GM12874 (cell line): ENCODE measurements at regions not wholly inside any gene's neighbourhood (a gene's known extent, or its start where the extent isn't known, plus 50 kb on each side); places are given as distances from the start of the nearest gene placed in this dataset.

ENCODE experiments used
- TF ChIP-seq, protein P1 (sequence below): IDR thresholded peaks from 2 replicates; pipeline ENCODE4 v1.5.1; 2011; ENCODE audit warnings: low read depth, mild to moderate bottlenecking, control low read depth, low read length, moderate library complexity; ENCODE audit not compliant: insufficient read depth

DNA sequence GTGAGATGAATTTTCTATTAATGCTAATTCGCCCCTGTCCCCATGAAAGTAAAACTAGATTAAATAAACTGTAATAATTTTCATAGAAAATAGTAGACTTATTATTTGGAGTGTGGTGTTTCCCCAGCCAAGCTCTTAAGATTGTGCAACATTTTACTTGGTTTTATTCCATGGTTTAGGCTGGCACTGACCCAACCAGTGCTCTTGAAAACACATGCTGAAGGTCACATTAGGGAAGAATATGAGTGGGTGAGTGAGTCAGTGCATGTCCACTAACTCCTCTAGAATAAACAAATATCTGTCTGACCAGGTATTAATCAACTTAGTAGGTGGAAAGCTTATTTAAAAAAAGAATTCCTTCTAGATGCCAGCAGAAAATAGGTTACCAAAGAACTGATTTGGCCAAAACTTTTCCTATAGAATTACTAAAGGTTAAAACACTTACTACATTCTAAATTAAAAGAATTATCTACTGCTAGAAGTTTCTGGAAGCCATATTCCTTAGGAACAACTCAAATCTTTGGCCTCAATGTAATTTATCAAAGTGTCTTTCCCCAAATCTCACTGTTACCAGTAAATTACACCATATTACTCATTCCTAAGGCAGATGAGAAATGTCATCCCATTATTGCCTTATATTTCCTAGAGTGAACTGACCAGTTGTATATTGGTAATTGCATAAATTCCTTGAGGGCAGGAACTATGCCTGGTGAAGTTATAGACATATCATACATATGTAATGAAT, 89.7 kb upstream of the RGS1 start:
- TF ChIP-seq, protein P1, sequence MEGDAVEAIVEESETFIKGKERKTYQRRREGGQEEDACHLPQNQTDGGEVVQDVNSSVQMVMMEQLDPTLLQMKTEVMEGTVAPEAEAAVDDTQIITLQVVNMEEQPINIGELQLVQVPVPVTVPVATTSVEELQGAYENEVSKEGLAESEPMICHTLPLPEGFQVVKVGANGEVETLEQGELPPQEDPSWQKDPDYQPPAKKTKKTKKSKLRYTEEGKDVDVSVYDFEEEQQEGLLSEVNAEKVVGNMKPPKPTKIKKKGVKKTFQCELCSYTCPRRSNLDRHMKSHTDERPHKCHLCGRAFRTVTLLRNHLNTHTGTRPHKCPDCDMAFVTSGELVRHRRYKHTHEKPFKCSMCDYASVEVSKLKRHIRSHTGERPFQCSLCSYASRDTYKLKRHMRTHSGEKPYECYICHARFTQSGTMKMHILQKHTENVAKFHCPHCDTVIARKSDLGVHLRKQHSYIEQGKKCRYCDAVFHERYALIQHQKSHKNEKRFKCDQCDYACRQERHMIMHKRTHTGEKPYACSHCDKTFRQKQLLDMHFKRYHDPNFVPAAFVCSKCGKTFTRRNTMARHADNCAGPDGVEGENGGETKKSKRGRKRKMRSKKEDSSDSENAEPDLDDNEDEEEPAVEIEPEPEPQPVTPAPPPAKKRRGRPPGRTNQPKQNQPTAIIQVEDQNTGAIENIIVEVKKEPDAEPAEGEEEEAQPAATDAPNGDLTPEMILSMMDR: no peak

DNA sequence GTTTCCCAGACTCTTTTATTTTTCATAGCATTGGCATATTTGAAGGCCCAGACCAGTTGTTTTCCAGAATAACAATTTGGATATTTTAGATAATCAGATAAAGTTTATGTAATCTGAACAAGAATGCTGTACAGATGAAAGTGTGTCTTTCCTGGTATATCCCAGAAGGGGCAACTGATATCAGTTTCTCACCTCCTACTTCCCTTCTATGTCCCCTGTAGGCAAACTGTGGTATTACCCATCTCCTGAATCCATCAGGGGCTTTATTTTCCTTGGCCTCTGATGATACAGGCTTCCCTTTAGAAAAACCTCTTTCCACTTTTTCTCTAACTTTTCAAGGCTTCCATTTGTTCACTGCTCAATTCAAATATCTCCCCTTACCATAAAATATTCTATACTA, 87.5 kb upstream of the RGS1 start:
- TF ChIP-seq, protein P1: peak; percentile 28; the same call in 1 of the 2 replicates

DNA sequence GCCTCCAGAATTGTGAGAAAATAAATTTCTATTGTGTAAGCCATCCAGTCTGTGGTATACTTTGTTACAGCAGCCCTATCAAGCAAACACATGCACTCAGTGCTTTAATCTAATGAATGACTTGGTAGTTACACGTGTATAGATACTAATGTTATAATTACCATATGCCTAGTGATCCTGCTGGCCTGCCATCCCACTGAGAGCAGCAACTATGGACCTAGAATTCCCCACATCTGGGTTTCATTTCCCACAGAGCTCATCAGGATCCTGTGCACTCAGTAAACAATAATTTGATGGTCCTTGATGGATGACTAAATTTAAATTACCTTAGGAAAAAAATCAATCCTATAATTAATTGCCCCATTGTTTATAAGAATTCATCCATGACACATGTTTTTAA, 86.5 kb upstream of the RGS1 start:
- TF ChIP-seq, protein P1: no peak

DNA sequence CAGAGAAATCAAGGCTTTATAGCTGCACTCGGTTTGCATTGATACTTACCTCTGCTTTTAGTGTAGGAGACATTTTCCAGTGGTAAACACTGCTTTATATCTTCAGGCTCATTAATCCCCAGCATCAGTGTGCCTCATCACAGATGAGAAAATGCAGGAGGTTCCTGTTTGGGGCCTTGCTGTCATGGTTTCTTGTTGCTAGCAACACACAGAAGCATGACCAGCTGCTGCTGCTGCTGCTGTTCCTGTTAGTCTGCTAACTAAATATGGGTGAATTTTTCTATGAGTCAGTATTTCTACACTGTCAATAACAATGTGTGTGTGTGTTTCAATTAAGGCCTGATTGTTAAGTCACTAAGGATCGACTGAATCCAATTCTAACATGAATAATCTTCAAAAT, 85.8 kb upstream of the RGS1 start:
- TF ChIP-seq, protein P1: no peak

DNA sequence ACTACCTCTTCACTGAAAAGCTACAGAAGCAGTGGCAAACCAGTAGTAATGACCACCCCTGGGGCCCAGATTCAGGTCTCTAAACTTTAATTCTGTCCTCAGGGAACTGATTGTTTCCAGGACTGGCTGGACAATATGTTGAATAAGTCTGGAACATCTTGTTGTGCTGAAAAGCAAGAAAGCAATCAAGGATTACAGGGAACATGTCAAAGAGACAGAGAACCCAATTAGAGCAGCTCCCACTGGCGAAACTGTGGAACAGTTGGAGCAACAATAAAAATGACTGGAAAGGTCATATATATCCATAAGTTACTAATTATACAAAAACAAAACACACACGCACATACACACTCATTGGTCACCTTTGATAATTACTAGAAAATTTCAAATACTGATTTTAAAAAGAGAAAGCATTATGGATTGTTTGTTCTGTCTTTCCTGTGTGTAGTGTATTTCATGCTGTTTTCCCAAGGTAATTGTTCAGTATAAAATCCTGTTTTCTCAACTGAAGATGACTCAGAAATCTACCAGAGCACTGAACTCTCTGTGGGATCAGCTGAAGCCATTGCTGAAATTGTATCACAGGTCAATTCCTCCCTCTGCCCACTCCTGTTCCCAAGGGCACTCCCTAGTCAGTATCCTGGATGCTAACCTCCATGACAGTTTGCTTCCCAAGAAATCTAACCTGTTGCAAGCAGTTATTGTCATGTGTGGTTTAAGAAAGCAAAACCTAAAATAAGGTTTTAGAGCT, 83.6 kb upstream of the RGS1 start:
- TF ChIP-seq, protein P1: no peak

DNA sequence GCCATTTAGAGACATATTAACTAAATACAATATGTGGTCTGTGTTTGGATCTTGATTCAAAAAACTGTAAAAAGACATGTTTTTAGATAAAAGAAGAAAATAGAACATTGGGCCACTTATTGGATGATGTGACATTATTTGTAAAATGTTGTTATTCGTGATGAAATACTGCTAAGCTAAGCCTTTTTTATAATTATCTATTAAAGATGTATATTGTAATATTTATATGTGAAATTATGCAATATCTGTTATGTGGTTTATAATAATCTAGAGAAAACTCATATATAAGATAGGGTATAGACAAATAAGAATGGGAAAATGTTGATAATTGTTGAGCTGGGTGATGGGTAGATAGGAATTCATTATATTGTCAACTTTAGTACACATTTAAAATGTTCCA, 82.0 kb upstream of the RGS1 start:
- TF ChIP-seq, protein P1: no peak

DNA sequence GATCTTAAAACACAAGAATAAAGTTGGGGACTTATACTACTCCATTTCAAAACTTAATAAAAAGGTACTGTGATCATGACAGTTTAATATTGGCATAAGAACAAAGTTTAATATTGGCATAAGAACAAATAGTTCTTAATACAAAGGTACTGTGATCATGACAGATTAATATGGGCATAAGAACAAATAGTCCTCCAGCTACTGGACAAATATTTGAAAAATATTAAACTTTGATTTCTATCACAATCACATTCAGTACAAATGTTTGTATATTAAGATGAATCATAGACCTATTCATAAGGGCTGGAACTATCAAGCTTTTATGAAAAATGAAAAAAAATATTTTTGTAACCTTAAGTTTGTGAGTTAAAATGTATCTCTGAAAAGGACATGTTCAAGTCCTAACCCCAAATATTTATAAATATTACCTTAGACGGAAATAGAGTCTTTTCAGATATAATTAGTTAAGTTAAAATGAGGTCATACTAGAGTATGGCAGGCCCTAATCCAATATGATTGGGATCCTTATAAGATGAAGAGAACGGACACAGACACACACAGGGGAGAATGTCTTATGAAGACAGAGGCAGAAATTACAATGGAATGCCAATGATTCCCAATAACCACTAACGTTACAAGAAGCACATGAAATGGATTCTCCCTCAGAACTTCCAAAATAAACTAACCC, 79.1 kb upstream of the RGS1 start:
- TF ChIP-seq, protein P1: no peak
